MCF 10A (cell line): ENCODE measurements at regions not wholly inside any gene's neighbourhood (a gene's known extent, or its start where the extent isn't known, plus 50 kb on each side); places are given as distances from the start of the nearest gene placed in this dataset.

Experiments used
- BruUV-seq: library from RNA; stranded (reverse); fragments of 400-500 nt; replicated peaks from 2 replicates; lab custom pipeline; 2021; lab: Mats Ljungman, UMichigan
- CTCF ChIA-PET: fragments of 300-600 bp; sonication (Branson Sonifier 250); formaldehyde crosslinking; extraction: SDS; loops from one replicate; lab custom pipeline; 2021; ENCODE audit warnings: antibody characterized with exemption, inconsistent platforms; lab: Yijun Ruan, JAX
- POLR2A ChIA-PET: fragments of 300-600, 350-650 bp; sonication (Branson Sonifier 250); formaldehyde crosslinking; extraction: SDS; loops from one replicate; lab custom pipeline; 2020; ENCODE audit warnings: antibody characterized with exemption, inconsistent platforms; lab: Yijun Ruan, JAX
- DNase-seq: peaks from one replicate; pipeline ENCODE4 v3.0.0-alpha.2; 2018; ENCODE audit not compliant: unreplicated experiment
- H3K27ac Mint-ChIP-seq: one replicate; pipeline ENCODE4 v1.8.0; 2022; ENCODE audit warnings: mild to moderate bottlenecking, low read depth, mixed read lengths; ENCODE audit not compliant: unreplicated experiment
- H3K27me3 Mint-ChIP-seq: one replicate; pipeline ENCODE4 v1.8.0; 2022; ENCODE audit warnings: mixed read lengths; ENCODE audit not compliant: insufficient read depth, unreplicated experiment
- H3K36me3 Mint-ChIP-seq: one replicate; pipeline ENCODE4 v1.8.0; 2022; ENCODE audit warnings: mild to moderate bottlenecking, moderate library complexity, mixed read lengths; ENCODE audit not compliant: insufficient read depth, unreplicated experiment
- H3K4me1 Mint-ChIP-seq: one replicate; pipeline ENCODE4 v1.8.0; 2022; ENCODE audit warnings: mixed read lengths; ENCODE audit not compliant: insufficient read depth, unreplicated experiment
- H3K4me3 Mint-ChIP-seq: one replicate; pipeline ENCODE4 v1.8.0; 2022; ENCODE audit warnings: mild to moderate bottlenecking, moderate library complexity, mixed read lengths; ENCODE audit not compliant: unreplicated experiment
- H3K9me3 Mint-ChIP-seq: one replicate; pipeline ENCODE4 v1.8.0; 2022; ENCODE audit warnings: mixed read lengths; ENCODE audit not compliant: unreplicated experiment
- intact Hi-C: fragments of 100-400 bp; cut with micrococcal nuclease; formaldehyde crosslinking; loops from 2 replicates; pipeline ENCODE4 v1.14.1; 2022
- TF ChIP-seq, protein P1 (sequence below): fragments of 200-600 bp; IDR thresholded peaks from one replicate; pipeline ENCODE4 v1.8.0; 2022; ENCODE audit warnings: antibody characterized with exemption, mild to moderate bottlenecking; ENCODE audit not compliant: unreplicated experiment

GRCh38 chr15:92565351-92566125, 90.0 kb downstream of the FAM174B start:
- Mint-ChIP-seq H3K36me3 (no peaks in the 10 kb centered on the region), H3K27me3 (peaks cover 36% of the 10 kb centered on the region), H3K4me3 (no peak overlapping the region), H3K4me1 (no peaks in the 10 kb centered on the region), H3K9me3 (peaks cover 7% of the 10 kb centered on the region), H3K27ac (no peak overlapping the region)
- DNase-seq, result no peak
- POLR2A ChIA-PET, result no interaction called here
- CTCF ChIA-PET, result no interaction called here
- TF ChIP-seq, protein P1, sequence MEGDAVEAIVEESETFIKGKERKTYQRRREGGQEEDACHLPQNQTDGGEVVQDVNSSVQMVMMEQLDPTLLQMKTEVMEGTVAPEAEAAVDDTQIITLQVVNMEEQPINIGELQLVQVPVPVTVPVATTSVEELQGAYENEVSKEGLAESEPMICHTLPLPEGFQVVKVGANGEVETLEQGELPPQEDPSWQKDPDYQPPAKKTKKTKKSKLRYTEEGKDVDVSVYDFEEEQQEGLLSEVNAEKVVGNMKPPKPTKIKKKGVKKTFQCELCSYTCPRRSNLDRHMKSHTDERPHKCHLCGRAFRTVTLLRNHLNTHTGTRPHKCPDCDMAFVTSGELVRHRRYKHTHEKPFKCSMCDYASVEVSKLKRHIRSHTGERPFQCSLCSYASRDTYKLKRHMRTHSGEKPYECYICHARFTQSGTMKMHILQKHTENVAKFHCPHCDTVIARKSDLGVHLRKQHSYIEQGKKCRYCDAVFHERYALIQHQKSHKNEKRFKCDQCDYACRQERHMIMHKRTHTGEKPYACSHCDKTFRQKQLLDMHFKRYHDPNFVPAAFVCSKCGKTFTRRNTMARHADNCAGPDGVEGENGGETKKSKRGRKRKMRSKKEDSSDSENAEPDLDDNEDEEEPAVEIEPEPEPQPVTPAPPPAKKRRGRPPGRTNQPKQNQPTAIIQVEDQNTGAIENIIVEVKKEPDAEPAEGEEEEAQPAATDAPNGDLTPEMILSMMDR, result no peak
- BruUV-seq, result no TSS peak
- intact Hi-C loops, result no loop called here

- Mint-ChIP-seq H3K27ac (no peak overlapping the region), H3K4me3 (no peak overlapping the region), H3K4me1 (no peaks in the 10 kb centered on the region), H3K9me3 (no peaks in the 10 kb centered on the region), H3K27me3 (peaks cover 35% of the 10 kb centered on the region), H3K36me3 (no peaks in the 10 kb centered on the region)
- TF ChIP-seq, protein P1, result no peak
- intact Hi-C loops, result no loop called here
- ChIA-PET CTCF (no interaction called here), POLR2A (no interaction called here)
- no peak for DNase-seq
- BruUV-seq, result no TSS peak
Observed at GRCh38 chr15:92561754-92562153, 93.8 kb downstream of the FAM174B start.

DNA sequence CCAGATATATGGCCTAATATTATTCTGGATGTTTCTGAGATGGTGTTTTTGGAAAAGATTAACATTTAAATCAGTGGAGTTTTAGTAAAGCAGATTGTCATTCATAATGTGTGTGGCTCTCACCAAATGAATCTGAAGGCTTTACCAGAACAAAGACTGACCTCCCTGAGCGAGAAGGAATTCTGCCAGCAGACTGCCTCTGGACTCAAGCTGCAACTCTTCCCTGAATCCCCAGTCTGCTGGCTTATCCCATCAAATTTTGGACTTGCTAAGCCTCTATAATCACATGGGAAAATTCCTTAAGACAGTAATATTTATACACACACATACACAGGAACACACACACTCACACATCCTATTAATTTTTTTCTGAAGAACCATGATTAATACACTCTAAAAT, 102.3 kb downstream of the FAM174B start:
- Mint-ChIP-seq H3K27me3 (peaks cover 98% of the 10 kb centered on the region), H3K27ac (no peak overlapping the region), H3K4me3 (no peak overlapping the region), H3K9me3 (no peaks in the 10 kb centered on the region), H3K4me1 (no peaks in the 10 kb centered on the region), H3K36me3 (no peaks in the 10 kb centered on the region)
- BruUV-seq, result no TSS peak
- DNase-seq, result no peak
- TF ChIP-seq, protein P1, result no peak
- intact Hi-C loops, result no loop called here
- ChIA-PET POLR2A (no interaction called here), CTCF (no interaction called here)

GRCh38 chr15:92545996-92546395, 109.6 kb downstream of the FAM174B start:
- CTCF ChIA-PET, result interaction anchor here (1.0 kb wide), 2 partner anchors 10 to 24 kb away, joined by 3 to 4 read pairs; no protein-coding TSS in a partner anchor
- intact Hi-C loops, result no loop called here
- no TSS peak for BruUV-seq
- H3K4me1 Mint-ChIP-seq, result no peaks in the 10 kb centered on the region
- no peaks in the 10 kb centered on the region for H3K9me3 Mint-ChIP-seq
- peaks cover 63% of the 10 kb centered on the region for H3K27me3 Mint-ChIP-seq
- POLR2A ChIA-PET, result no interaction called here
- TF ChIP-seq, protein P1, result no peak
- DNase-seq, result no peak
- no peak overlapping the region for H3K4me3 Mint-ChIP-seq
- H3K36me3 Mint-ChIP-seq, result no peaks in the 10 kb centered on the region
- no peak overlapping the region for H3K27ac Mint-ChIP-seq
